OCI-LY7 (cell line): ENCODE measurements at regions not wholly inside any gene's neighbourhood (a gene's known extent, or its start where the extent isn't known, plus 50 kb on each side); places are given as distances from the start of the nearest gene placed in this dataset.

ENCODE experiments used
- BruUV-seq: library from RNA; stranded (reverse); fragments of 400-500 nt; replicated peaks from 2 replicates; lab custom pipeline; 2021; lab: Mats Ljungman, UMichigan
- CTCF ChIA-PET: fragments of 300-600 bp; sonication (Branson Sonifier 250); formaldehyde crosslinking; loops from one replicate; lab custom pipeline; 2022; ENCODE audit warnings: antibody characterized with exemption; ENCODE audit not compliant: unreplicated experiment; lab: Charles Lee
- POLR2A ChIA-PET: fragments of 300-600 bp; sonication (Branson Sonifier 250); formaldehyde crosslinking; loops from one replicate; lab custom pipeline; 2022; ENCODE audit warnings: antibody characterized with exemption; lab: Charles Lee
- DNase-seq: peaks from one replicate; pipeline ENCODE4 v3.0.0-alpha.2; 2015; ENCODE audit warnings: low spot score
- H2AFZ ChIP-seq: fragments of 200-600 bp; sonication (generic), shearing (Covaris generic); 2 replicates; pipeline ENCODE4 v1.6.1; 2014; ENCODE audit warnings: mild to moderate bottlenecking, antibody characterized with exemption, low read length, moderate library complexity
- H3K27ac ChIP-seq: fragments of 200-600 bp; sonication (generic); 2 replicates; pipeline ENCODE4 v1.5.1; 2014; ENCODE audit warnings: mixed run types, low read depth, mild to moderate bottlenecking, moderate library complexity, low read length, inconsistent platforms; ENCODE audit not compliant: poor library complexity, severe bottlenecking
- H3K36me3 ChIP-seq: fragments of 200-600 bp; sonication (generic); 2 replicates; pipeline ENCODE4 v1.6.1; 2014; ENCODE audit warnings: mild to moderate bottlenecking, antibody characterized with exemption, low read length, moderate library complexity, mixed read lengths; ENCODE audit not compliant: insufficient read depth
- H3K4me1 ChIP-seq: fragments of 200-600 bp; sonication (generic); 2 replicates; pipeline ENCODE4 v1.5.1; 2014; ENCODE audit warnings: mild to moderate bottlenecking, low read length; ENCODE audit not compliant: insufficient read depth, poor library complexity, severe bottlenecking
- H3K4me2 ChIP-seq: fragments of 200-600 bp; sonication (generic); 2 replicates; pipeline ENCODE4 v1.6.1; 2014; ENCODE audit warnings: mild to moderate bottlenecking, low read length
- H3K4me3 ChIP-seq: fragments of 200-600 bp; sonication (generic); 2 replicates; pipeline ENCODE4 v1.5.1; 2014; ENCODE audit warnings: mild to moderate bottlenecking, low read depth, low read length; ENCODE audit not compliant: poor library complexity, severe bottlenecking
- H3K79me2 ChIP-seq: fragments of 200-600 bp; sonication (generic); 2 replicates; pipeline ENCODE4 v1.6.1; 2016; ENCODE audit warnings: low read depth, mild to moderate bottlenecking, low read length, moderate library complexity, mixed read lengths; ENCODE audit not compliant: insufficient read depth
- H3K9me2 ChIP-seq: fragments of 200-600 bp; sonication (generic); 2 replicates; pipeline ENCODE4 v1.6.1; 2016; ENCODE audit warnings: mild to moderate bottlenecking, low read length, mixed read lengths; ENCODE audit not compliant: insufficient read depth
- H3K9me3 ChIP-seq: fragments of 200-600 bp; sonication (generic); 2 replicates; pipeline ENCODE4 v1.6.1; 2014; ENCODE audit warnings: mild to moderate bottlenecking, mixed run types, low read length, mixed read lengths
- H4K20me1 ChIP-seq: fragments of 200-600 bp; sonication (generic); 2 replicates; pipeline ENCODE4 v1.6.1; 2014; ENCODE audit warnings: mild to moderate bottlenecking, antibody characterized with exemption, low read length, moderate library complexity, mixed read lengths; ENCODE audit not compliant: insufficient read depth
- EZH2phosphoT487 ChIP-seq: fragments of 200-600 bp; sonication (generic); IDR thresholded peaks from 2 replicates; pipeline ENCODE4 v1.6.1; 2018; ENCODE audit warnings: low read depth, borderline replicate concordance, mild to moderate bottlenecking, mixed run types, antibody characterized with exemption, low read length, moderate library complexity, mixed read lengths
- intact Hi-C: fragments of 100-400 bp; cut with micrococcal nuclease; formaldehyde crosslinking; loops from one replicate; pipeline ENCODE4 v1.10.0; 2022; ENCODE audit not compliant: unreplicated experiment
- TF ChIP-seq, protein P1 (sequence below): fragments of 200-600 bp; sonication (generic); conservative IDR thresholded peaks from 2 replicates; pipeline ENCODE4 v1.5.1; 2014; ENCODE audit warnings: mild to moderate bottlenecking, antibody characterized with exemption, low read length, moderate library complexity, mixed read lengths

DNA sequence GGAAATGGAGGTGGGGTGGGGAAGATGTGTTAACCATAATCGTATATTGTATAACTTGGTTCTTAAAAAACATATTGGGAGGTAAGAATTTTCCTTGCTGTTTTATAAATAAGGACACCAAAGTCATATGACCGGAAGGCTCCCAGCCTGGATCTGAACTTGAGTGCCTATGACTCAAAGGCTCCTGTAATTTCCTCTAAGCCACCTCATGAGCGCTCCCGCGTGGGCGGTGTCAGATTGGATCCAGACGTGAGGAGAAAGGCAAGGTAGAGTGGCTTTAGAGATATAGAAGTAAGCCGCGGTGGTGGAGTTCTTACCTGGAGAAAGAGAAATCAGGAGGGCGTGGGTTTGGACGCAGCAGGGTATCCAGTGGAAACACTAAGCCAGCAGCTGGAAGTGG, 196.2 kb upstream of the NLRP1 start:
- POLR2A ChIA-PET, result no interaction called here
- Histone ChIP-seq H2AFZ (no peak overlapping the region), H3K9me3 (peaks cover 9% of the 10 kb centered on the region; the same call in 1 of the 2 replicates), H3K36me3 (no peaks in the 10 kb centered on the region), H3K27ac (no peak overlapping the region), H3K4me1 (peaks cover 8% of the 10 kb centered on the region), H3K9me2 (no peaks in the 10 kb centered on the region), H3K79me2 (no peaks in the 10 kb centered on the region), H3K4me3 (no peak overlapping the region), H3K4me2 (no peak overlapping the region), H4K20me1 (no peaks in the 10 kb centered on the region)
- TF ChIP-seq, protein P1, sequence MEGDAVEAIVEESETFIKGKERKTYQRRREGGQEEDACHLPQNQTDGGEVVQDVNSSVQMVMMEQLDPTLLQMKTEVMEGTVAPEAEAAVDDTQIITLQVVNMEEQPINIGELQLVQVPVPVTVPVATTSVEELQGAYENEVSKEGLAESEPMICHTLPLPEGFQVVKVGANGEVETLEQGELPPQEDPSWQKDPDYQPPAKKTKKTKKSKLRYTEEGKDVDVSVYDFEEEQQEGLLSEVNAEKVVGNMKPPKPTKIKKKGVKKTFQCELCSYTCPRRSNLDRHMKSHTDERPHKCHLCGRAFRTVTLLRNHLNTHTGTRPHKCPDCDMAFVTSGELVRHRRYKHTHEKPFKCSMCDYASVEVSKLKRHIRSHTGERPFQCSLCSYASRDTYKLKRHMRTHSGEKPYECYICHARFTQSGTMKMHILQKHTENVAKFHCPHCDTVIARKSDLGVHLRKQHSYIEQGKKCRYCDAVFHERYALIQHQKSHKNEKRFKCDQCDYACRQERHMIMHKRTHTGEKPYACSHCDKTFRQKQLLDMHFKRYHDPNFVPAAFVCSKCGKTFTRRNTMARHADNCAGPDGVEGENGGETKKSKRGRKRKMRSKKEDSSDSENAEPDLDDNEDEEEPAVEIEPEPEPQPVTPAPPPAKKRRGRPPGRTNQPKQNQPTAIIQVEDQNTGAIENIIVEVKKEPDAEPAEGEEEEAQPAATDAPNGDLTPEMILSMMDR, result no peak
- TF ChIP-seq EZH2phosphoT487, result no peak
- CTCF ChIA-PET, result no interaction called here
- intact Hi-C loops, result no loop called here
- DNase-seq, result no peak
- no TSS peak for BruUV-seq

DNA sequence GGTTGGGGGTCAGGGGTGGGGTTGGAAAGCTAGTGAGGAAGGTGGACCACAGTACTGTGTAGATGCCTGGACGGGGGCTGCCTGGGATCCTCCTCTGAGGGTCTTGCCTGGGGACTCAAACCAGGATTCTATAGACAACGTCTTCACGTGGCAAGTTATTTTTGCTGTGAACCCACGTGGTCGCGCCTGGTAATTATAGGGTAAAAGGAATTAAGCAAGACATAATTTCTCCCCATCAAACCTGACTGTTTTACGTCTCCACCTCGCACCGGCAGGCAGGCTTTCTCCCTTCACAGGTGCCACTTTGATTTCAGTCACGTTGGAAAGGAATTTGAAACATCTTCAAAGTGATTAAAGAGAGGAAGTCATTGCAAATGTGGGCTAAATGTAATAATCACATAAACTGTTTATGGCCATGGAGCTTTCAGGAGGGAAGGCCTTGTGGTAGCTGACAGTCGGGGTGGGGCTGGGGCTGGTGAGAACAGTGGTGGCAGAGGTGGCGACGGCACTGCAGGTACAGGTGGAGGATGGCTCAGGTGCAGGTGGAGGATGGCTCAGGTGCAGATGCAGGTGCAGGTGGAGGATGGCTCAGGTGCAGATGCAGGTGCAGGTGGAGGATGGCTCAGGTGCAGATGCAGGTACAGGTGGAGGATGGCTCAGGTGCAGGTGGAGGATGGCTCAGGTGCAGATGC, 197.1 kb upstream of the NLRP1 start:
- DNase-seq, result no peak
- H4K20me1 ChIP-seq, result no peaks in the 10 kb centered on the region
- H3K4me3 ChIP-seq, result no peak overlapping the region
- H3K79me2 ChIP-seq, result no peaks in the 10 kb centered on the region
- ChIA-PET POLR2A (no interaction called here), CTCF (no interaction called here)
- peaks cover 17% of the 10 kb centered on the region for H3K4me1 ChIP-seq
- no TSS peak for BruUV-seq
- H3K27ac ChIP-seq, result no peak overlapping the region
- intact Hi-C loops, result no loop called here
- H3K9me3 ChIP-seq, result peaks cover 9% of the 10 kb centered on the region; the same call in 1 of the 2 replicates
- no peak overlapping the region for H3K4me2 ChIP-seq
- no peaks in the 10 kb centered on the region for H3K9me2 ChIP-seq
- H2AFZ ChIP-seq, result no peak overlapping the region
- H3K36me3 ChIP-seq, result no peaks in the 10 kb centered on the region
- no peak for TF ChIP-seq EZH2phosphoT487
- TF ChIP-seq, protein P1, result no peak

DNA sequence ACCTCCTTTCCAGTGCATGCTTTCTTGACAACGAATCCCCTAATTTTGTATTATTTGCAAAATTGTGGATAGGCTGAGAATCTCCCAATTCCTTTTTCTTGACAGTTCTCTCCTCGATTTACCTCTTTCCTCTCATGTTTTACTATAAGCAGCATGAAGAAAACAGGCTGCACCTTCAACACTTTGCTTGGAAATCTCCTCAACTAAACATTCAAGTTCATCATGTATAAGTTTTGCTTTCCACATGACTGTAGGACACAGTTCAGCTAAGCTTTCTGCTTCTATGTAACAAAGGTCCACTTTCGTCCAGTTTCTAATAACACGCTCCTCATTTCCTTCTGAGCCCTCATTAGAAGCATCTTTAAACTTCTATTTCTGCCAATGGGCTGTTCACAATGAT, 199.0 kb upstream of the NLRP1 start:
- POLR2A ChIA-PET, result no interaction called here

More for the DNA sequence above, 199.0 kb upstream of the NLRP1 start:
- Histone ChIP-seq H2AFZ (no peak overlapping the region), H4K20me1 (no peaks in the 10 kb centered on the region), H3K4me3 (no peak overlapping the region), H3K4me2 (no peak overlapping the region), H3K36me3 (no peaks in the 10 kb centered on the region), H3K9me3 (peaks cover 9% of the 10 kb centered on the region; the same call in 1 of the 2 replicates), H3K4me1 (peaks cover 26% of the 10 kb centered on the region), H3K27ac (no peak overlapping the region), H3K79me2 (no peaks in the 10 kb centered on the region), H3K9me2 (no peaks in the 10 kb centered on the region)
- intact Hi-C loops, result no loop called here
- CTCF ChIA-PET, result no interaction called here
- BruUV-seq, result no TSS peak
- DNase-seq, result no peak
- TF ChIP-seq EZH2phosphoT487, result no peak
- TF ChIP-seq, protein P1, result no peak
